ENCODE measurements at regions not wholly inside any gene's neighbourhood (a gene's known extent, or its start where the extent isn't known, plus 50 kb on each side); places are given as distances from the start of the nearest gene placed in this dataset.

DNA sequence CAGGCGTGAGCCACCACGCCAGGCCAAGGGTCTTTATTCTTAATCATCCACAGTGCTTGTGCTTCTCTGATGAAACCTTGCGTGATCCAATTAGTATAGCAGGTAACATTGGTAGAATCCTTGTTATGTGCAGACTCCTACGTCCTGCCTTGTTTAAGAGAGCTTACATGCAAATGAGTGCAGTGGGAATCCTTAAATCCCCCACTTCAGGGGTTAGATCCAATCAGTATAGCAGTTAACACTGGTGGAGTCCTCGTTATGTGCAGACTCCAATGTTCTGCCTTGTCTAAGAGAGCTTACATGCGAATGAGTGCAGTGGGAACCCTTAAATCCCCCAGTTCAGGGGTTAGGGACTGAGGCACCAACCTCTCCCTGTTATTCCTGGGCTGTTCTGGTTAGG is 193.4 kb downstream of the SEMA6A start:
- in situ Hi-C loops (cut with MboI; ENCODE audit: low sequenced_read_pairs, unreplicated experiment): no loop called here
- no peak for DNase-seq (ENCODE audit: low spot score)
- TF ChIP-seq, protein P1, sequence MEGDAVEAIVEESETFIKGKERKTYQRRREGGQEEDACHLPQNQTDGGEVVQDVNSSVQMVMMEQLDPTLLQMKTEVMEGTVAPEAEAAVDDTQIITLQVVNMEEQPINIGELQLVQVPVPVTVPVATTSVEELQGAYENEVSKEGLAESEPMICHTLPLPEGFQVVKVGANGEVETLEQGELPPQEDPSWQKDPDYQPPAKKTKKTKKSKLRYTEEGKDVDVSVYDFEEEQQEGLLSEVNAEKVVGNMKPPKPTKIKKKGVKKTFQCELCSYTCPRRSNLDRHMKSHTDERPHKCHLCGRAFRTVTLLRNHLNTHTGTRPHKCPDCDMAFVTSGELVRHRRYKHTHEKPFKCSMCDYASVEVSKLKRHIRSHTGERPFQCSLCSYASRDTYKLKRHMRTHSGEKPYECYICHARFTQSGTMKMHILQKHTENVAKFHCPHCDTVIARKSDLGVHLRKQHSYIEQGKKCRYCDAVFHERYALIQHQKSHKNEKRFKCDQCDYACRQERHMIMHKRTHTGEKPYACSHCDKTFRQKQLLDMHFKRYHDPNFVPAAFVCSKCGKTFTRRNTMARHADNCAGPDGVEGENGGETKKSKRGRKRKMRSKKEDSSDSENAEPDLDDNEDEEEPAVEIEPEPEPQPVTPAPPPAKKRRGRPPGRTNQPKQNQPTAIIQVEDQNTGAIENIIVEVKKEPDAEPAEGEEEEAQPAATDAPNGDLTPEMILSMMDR (IDR thresholded peaks at IDR 0.05; ENCODE audit: borderline replicate concordance, control extremely low read depth, extremely low read depth, insufficient read depth, missing control alignments): no peak

- TF ChIP-seq, protein P1 (IDR thresholded peaks at IDR 0.05; ENCODE audit: borderline replicate concordance, control extremely low read depth, extremely low read depth, insufficient read depth, missing control alignments): no peak
- no peak for DNase-seq (ENCODE audit: low spot score)
- in situ Hi-C loops (cut with MboI; ENCODE audit: low sequenced_read_pairs, unreplicated experiment): no loop called here
Measured at GRCh38 chr5:116380621-116381020, 194.0 kb downstream of the SEMA6A start.

DNA sequence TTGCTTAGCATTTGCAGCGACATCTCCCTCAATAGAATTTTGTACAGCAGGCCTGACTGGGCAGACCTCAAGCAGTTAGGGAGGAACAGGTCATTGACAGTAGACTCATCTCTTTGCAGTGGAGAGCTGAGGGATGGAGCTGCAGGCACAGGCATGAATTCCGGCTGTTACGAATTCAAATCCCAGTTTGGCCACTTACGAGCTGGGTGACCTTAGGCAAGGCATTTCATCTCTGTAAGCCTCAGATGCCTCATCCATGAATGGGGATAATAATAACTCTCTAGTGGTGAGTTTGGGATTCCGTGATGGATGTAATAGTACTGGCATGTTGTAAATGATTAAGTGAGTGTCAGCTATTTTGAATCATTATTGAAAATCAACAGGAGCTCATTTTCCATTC is 195.3 kb downstream of the SEMA6A start:
- in situ Hi-C loops (cut with MboI; ENCODE audit: low sequenced_read_pairs, unreplicated experiment): no loop called here
- DNase-seq (ENCODE audit: low spot score): no peak
- TF ChIP-seq, protein P1 (IDR thresholded peaks at IDR 0.05; ENCODE audit: borderline replicate concordance, control extremely low read depth, extremely low read depth, insufficient read depth, missing control alignments): no peak

GRCh38 chr5:116378777-116379121 is 195.9 kb downstream of the SEMA6A start:
- DNase-seq (ENCODE audit: low spot score): no peak
- in situ Hi-C loops (cut with MboI; ENCODE audit: low sequenced_read_pairs, unreplicated experiment): no loop called here

DNA sequence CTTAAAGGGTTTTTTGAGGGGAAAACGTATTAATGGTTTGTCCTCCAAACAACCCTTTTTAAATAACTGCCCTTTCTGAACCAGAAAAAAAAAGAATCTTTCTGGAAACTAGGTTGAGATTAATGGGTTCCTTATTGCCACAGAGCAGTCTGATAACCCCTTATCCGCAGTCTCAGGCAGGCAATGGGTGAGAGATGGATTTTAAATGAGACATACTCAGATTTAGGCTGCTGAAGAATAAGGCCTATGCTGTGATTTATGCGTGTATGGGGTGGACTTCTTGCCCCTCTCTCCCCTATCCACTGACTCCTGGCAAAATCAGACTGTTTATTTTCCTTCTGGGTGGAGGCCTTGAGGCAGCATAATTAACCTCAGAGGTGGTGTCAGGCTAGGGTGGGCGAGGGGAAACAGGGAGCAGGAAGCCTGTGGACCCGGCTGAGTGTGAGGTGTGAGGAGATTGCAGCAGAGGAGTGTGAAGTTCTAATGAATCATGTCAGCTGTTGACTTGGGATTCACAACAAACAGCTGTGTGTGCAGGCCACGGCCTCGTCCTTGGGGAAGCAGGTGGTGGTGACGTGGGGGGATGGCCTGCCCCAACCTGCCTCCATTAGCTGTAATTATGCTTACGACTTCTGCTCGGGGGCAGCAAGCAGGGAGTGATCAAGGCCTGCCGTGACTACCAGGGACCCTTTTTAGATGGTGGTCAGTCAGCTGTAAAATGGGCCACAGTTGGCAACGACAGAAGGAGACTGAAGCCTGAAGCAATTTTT is 196.4 kb downstream of the SEMA6A start:
- TF ChIP-seq, protein P1 (IDR thresholded peaks at IDR 0.05; ENCODE audit: borderline replicate concordance, control extremely low read depth, extremely low read depth, insufficient read depth, missing control alignments): no peak
- no peak for DNase-seq (ENCODE audit: low spot score)
- in situ Hi-C loops (cut with MboI; ENCODE audit: low sequenced_read_pairs, unreplicated experiment): no loop called here

More at GRCh38 chr5:116378777-116379121, 195.9 kb downstream of the SEMA6A start:
- TF ChIP-seq, protein P1 (IDR thresholded peaks at IDR 0.05; ENCODE audit: borderline replicate concordance, control extremely low read depth, extremely low read depth, insufficient read depth, missing control alignments): no peak

GRCh38 chr5:116377276-116378006 is 197.2 kb downstream of the SEMA6A start:
- in situ Hi-C loops (cut with MboI; ENCODE audit: low sequenced_read_pairs, unreplicated experiment): no loop called here
- DNase-seq (ENCODE audit: low spot score): no peak
- TF ChIP-seq, protein P1 (IDR thresholded peaks at IDR 0.05; ENCODE audit: borderline replicate concordance, control extremely low read depth, extremely low read depth, insufficient read depth, missing control alignments): no peak
